Activated CD8-positive, alpha-beta memory T cell treated with anti-CD3 and anti-CD28 coated beads, Interleukin-2, amount 50 U/mL, for 4 hours (primary cell): ENCODE measurements at regions not wholly inside any gene's neighbourhood (a gene's known extent, or its start where the extent isn't known, plus 50 kb on each side); places are given as distances from the start of the nearest gene placed in this dataset.

Experiments
- DNase-seq: peaks from one replicate; pipeline ENCODE4 v3.0.0-alpha.2; 2020

GRCh38 chr10:36191009-36191408, 548.9 kb upstream of the FZD8 start:
- no peak for DNase-seq

- no peak for DNase-seq
These were observed 546.4 kb upstream of the FZD8 start for GRCh38 chr10:36188461-36188860.

GRCh38 chr10:36188080-36188453, 546.0 kb upstream of the FZD8 start:
- no peak for DNase-seq

GRCh38 chr10:36187380-36188079, 545.4 kb upstream of the FZD8 start:
- no peak for DNase-seq

GRCh38 chr10:36185097-36185496, 543.0 kb upstream of the FZD8 start:
- no peak for DNase-seq

GRCh38 chr10:36183726-36184125, 541.6 kb upstream of the FZD8 start:
- DNase-seq, result no peak

GRCh38 chr10:36183056-36183455, 541.0 kb upstream of the FZD8 start:
- DNase-seq, result no peak

GRCh38 chr10:36182606-36183005, 540.5 kb upstream of the FZD8 start:
- no peak for DNase-seq

GRCh38 chr10:36182179-36182566, 540.1 kb upstream of the FZD8 start:
- DNase-seq, result no peak

- DNase-seq, result no peak
These were observed 539.5 kb upstream of the FZD8 start for GRCh38 chr10:36181426-36182178.

GRCh38 chr10:36178616-36179015, 536.5 kb upstream of the FZD8 start:
- DNase-seq, result no peak

GRCh38 chr10:36177071-36177470, 535.0 kb upstream of the FZD8 start:
- no peak for DNase-seq

- no peak for DNase-seq
These were observed 533.9 kb upstream of the FZD8 start for GRCh38 chr10:36175954-36176353.

- DNase-seq, result no peak
These were observed 531.3 kb upstream of the FZD8 start for GRCh38 chr10:36173364-36173763.

GRCh38 chr10:36171953-36172940, 530.2 kb upstream of the FZD8 start:
- no peak for DNase-seq

GRCh38 chr10:36171556-36171952, 529.5 kb upstream of the FZD8 start:
- DNase-seq, result no peak

- DNase-seq, result no peak
These were observed 528.9 kb upstream of the FZD8 start for GRCh38 chr10:36170943-36171501.

GRCh38 chr10:36170142-36170719, 528.1 kb upstream of the FZD8 start:
- DNase-seq, result no peak

- DNase-seq, result no peak
These were observed 526.7 kb upstream of the FZD8 start for GRCh38 chr10:36168777-36169176.

GRCh38 chr10:36164556-36165504, 522.7 kb upstream of the FZD8 start:
- no peak for DNase-seq

- no peak for DNase-seq
These were observed 521.7 kb upstream of the FZD8 start for GRCh38 chr10:36163827-36164226.

- no peak for DNase-seq
These were observed 515.4 kb upstream of the FZD8 start for GRCh38 chr10:36157486-36157885.
